GM18909 (cell line): ENCODE measurements at regions not wholly inside any gene's neighbourhood (a gene's known extent, or its start where the extent isn't known, plus 50 kb on each side); places are given as distances from the start of the nearest gene placed in this dataset.

Source experiments
- ATAC-seq: cut with Tn5 transposase; IDR thresholded peaks from one replicate; pipeline ENCODE4 v1.9.1; 2021; ENCODE audit warnings: mild to moderate bottlenecking; ENCODE audit not compliant: unreplicated experiment, poor library complexity

DNA sequence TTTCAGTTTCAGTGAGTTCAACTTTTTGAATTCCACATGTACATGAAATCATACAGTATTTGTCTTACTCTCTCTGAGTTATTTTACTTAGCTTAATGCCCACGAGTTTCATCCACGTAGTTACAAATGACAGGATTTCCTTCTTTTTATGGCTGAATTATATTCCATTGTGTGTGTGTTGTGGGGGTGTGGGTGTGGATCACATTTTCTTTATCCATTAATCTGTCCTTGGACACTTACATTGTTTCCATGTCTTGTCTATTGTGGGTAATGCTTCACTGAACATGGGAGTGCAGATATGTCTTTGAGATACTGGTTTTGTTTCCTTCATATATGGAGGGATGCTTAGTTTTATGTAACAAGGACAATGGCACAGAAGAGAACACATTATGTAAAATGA, 63.5 kb upstream of the TMTC1 start:
- no peak for ATAC-seq

DNA sequence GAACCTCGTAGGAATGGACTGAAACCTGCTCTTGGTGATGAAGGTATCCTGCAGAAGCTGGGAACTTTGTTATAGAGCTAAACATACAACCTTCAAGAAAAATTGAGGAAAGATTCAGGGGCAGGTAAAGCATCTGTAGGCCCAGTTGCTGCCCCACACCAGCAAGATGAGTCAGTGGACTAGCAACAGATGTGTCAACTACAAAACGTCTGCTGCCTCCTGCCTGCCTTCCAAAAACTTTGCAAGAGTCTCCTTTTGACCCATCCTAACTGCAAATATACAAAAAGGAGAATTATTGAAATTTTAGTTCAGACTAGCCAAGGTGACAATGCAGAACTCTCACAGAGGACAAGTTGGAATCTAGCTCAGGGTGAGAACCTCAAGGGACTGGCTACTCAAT, 60.9 kb upstream of the TMTC1 start:
- no peak for ATAC-seq

DNA sequence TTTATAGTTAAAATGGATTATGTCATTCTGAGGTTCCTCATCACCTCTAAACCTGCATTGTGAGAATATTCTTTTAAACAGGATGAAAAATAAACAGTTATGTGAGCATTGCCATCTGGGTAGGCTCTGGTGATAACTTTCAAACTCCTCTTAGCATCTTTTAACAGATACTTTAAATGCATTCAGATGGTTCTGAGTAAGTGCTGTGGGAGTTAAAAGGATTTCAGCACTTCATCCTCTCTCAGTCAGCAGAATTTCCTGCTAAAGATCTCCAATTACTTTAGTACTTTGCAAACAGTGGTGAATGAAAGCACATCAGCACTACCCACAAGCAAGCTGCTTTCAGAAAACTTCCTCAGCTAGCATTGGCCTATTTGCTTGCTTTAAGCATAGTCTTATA, 59.3 kb upstream of the TMTC1 start:
- ATAC-seq = no peak

DNA sequence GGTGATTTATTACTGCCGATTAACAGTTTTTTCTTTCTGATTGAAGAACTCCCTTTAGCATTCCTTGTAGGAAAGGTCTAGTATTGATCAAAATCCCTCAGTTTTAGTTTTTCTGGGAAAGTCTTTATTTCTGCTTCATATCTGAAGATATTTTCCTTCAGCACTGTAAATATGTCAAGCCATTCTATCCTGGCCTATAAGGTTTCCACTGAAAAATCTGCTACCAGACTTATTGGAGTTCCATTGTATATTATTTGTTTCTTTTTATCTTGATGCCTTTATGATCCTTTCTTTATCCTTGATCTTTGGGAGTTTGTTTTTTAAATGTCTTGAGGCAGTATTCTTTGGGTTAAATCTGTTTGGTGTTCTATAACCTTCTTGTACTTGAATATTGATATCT, 55.0 kb upstream of the TMTC1 start:
- ATAC-seq = no peak
